Tibial nerve (tissue), 4 donors: ENCODE measurements at regions not wholly inside any gene's neighbourhood (a gene's known extent, or its start where the extent isn't known, plus 50 kb on each side); places are given as distances from the start of the nearest gene placed in this dataset.

ENCODE experiments used
- DNase-seq, 2 donors: peaks; one replicate each; pipeline ENCODE4 v3.0.0-alpha.2; 2019; ENCODE audit warnings: low spot score in 2 of 2
- H3K27ac ChIP-seq, 4 donors: fragments of 200-600 bp; sonication (generic) in 3 of 4; one replicate each; pipeline ENCODE4 v1.5.1; 2017 to 2019; ENCODE audit warnings: mild to moderate bottlenecking in 1 of 4
- H3K27me3 ChIP-seq, 2 donors: fragments of 200-600 bp; sonication (generic) in 1 of 2; one replicate each; pipeline versions ENCODE4 v1.5.1 to v1.6.0; 2017 to 2019
- H3K36me3 ChIP-seq, 3 donors: fragments of 200-600 bp; sonication (generic); one replicate each; pipeline ENCODE4 v1.5.1; 2018 to 2019
- H3K4me1 ChIP-seq, 4 donors: fragments of 200-600 bp; sonication (generic) in 3 of 4; one replicate each; pipeline ENCODE4 v1.5.1; 2017 to 2019
- H3K4me3 ChIP-seq, 4 donors: fragments of 200-600 bp; sonication (generic) in 3 of 4; one replicate each; pipeline ENCODE4 v1.5.1; 2017 to 2019; ENCODE audit warnings: mild to moderate bottlenecking in 1 of 4, moderate library complexity in 1 of 4
- H3K9me3 ChIP-seq, 4 donors: fragments of 200-600 bp; sonication (generic) in 3 of 4; one replicate each; pipeline ENCODE4 v1.5.1; 2017 to 2019
- EP300 ChIP-seq, 2 donors: sonication (generic); formaldehyde crosslinking; IDR thresholded peaks; one replicate each; pipeline ENCODE4 v1.6.1; 2017; ENCODE audit warnings: antibody characterized with exemption in 2 of 2, mild to moderate bottlenecking in 1 of 2
- POLR2A ChIP-seq, 2 donors: fragments of 450-650 bp; IDR thresholded peaks; one replicate each; pipeline ENCODE4 v1.6.1; 2017; ENCODE audit warnings: antibody characterized with exemption in 2 of 2, mild to moderate bottlenecking in 2 of 2, moderate library complexity in 2 of 2
- WGBS, 2 donors: methylation state at CpG; one replicate each; pipeline ENCODE4 v1.1.5; 2018; 5-methylcytosine and 5-hydroxymethylcytosine counted together
- TF ChIP-seq, protein P1 (sequence below), 5 experiments: fragments of 200-600 bp in 3 of 5; fragments of 450-650 bp in 2 of 5; sonication (generic) in 3 of 5; IDR thresholded peaks; one replicate each; pipeline ENCODE4 v1.5.1; 2016 to 2019; ENCODE audit warnings: antibody characterized with exemption in 5 of 5, mild to moderate bottlenecking in 3 of 5, moderate library complexity in 2 of 5

DNA sequence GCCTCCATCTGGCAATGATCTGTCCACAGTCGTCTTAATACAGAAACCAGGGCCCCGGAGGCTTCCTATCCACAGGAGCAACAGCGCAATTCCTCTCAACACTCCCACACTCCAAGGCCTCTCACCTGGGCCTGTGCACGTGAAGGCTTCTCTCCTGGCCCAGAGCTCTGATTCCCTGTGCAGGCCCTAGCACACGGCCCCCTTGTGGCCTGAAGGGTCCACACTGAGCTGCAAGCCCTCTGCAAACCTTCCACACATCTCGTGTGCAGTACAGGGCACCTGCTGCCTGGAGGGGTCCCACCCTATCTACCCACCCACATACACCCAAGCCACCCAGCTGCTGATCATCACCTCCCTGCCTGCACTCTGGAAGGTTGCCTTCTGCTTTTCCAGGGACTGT is 150.1 kb upstream of the NUDT10 start:
- H3K27ac ChIP-seq = no peak overlapping the region
- DNase-seq = no peak
- no peaks in the 10 kb centered on the region for H3K9me3 ChIP-seq
- TF ChIP-seq POLR2A (IDR thresholded peaks at IDR 0.05) (no peak), EP300 (IDR thresholded peaks at IDR 0.05) (no peak)
- TF ChIP-seq, protein P1, sequence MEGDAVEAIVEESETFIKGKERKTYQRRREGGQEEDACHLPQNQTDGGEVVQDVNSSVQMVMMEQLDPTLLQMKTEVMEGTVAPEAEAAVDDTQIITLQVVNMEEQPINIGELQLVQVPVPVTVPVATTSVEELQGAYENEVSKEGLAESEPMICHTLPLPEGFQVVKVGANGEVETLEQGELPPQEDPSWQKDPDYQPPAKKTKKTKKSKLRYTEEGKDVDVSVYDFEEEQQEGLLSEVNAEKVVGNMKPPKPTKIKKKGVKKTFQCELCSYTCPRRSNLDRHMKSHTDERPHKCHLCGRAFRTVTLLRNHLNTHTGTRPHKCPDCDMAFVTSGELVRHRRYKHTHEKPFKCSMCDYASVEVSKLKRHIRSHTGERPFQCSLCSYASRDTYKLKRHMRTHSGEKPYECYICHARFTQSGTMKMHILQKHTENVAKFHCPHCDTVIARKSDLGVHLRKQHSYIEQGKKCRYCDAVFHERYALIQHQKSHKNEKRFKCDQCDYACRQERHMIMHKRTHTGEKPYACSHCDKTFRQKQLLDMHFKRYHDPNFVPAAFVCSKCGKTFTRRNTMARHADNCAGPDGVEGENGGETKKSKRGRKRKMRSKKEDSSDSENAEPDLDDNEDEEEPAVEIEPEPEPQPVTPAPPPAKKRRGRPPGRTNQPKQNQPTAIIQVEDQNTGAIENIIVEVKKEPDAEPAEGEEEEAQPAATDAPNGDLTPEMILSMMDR (IDR thresholded peaks at IDR 0.05) = no peak
- no peaks in the 10 kb centered on the region for H3K27me3 ChIP-seq
- H3K36me3 ChIP-seq = no peaks in the 10 kb centered on the region
- H3K4me3 ChIP-seq = no peak overlapping the region
- H3K4me1 ChIP-seq = no peaks in the 10 kb centered on the region
- 33 to 43% methylated on average over 1 to 6 of the region's 6 CpGs for WGBS, 2 donors

DNA sequence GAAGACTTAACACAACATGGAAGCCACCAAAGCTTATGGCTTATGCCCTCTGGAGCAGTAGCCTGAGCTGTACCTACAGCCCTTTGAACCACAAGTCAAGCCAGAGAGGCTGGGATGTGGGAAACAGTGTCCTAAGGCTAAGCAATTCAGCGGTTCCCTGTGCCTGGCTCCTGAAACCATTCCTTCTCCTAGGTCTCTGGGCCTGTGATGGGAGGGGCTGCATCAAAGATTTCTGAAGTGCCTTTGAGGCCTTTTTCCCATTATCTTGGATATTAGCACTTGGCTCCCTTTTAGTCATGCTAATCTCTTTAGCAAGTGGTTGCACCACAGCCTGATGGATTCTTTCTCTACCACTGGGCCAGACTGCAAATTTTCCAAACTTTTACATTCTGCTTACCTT is 140.5 kb upstream of the NUDT10 start:
- no peaks in the 10 kb centered on the region for H3K36me3 ChIP-seq
- no peak overlapping the region for H3K27ac ChIP-seq
- TF ChIP-seq POLR2A (IDR thresholded peaks at IDR 0.05) (no peak), EP300 (IDR thresholded peaks at IDR 0.05) (no peak)
- TF ChIP-seq, protein P1 (IDR thresholded peaks at IDR 0.05) = no peak
- H3K4me3 ChIP-seq = no peak overlapping the region
- 86% methylated on average over 1 of the region's 1 CpG; no CpG with 5 or more reads in 1 of the 2 donors for WGBS, 2 donors
- DNase-seq = no peak
- no peaks in the 10 kb centered on the region for H3K4me1 ChIP-seq
- peaks cover 0 to 11% (median 0%) of the 10 kb centered on the region in 4 donors for H3K9me3 ChIP-seq
- no peaks in the 10 kb centered on the region for H3K27me3 ChIP-seq

DNA sequence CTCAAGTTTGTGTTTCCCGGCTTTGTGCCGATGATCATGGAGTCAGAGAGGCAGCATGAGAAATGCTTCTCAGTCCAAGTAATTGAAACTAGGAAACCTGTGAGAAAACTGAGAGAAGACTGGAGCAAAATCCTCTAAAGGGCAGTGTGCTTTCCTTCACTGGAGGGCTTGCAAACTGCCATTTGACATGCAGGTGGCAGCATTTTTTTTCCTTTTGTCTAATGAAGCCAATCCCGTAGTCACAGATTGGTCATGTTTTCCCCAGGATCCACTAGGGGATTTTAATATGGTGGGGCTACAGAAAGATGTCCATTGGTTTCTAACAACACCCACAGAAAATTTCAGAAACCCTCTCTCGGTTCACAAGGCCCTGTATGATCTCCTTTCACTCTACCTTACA is 117.4 kb upstream of the NUDT10 start:
- H3K4me1 ChIP-seq = no peaks in the 10 kb centered on the region
- H3K4me3 ChIP-seq = no peak overlapping the region
- TF ChIP-seq POLR2A (IDR thresholded peaks at IDR 0.05) (no peak), EP300 (IDR thresholded peaks at IDR 0.05) (no peak)
- TF ChIP-seq, protein P1 (IDR thresholded peaks at IDR 0.05) = no peak
- H3K36me3 ChIP-seq = no peaks in the 10 kb centered on the region
- no peak for DNase-seq
- WGBS, 2 donors = 55 to 64% methylated on average over 4 of the region's 4 CpGs
- no peaks in the 10 kb centered on the region for H3K9me3 ChIP-seq
- H3K27me3 ChIP-seq = no peaks in the 10 kb centered on the region
- H3K27ac ChIP-seq = no peak overlapping the region

DNA sequence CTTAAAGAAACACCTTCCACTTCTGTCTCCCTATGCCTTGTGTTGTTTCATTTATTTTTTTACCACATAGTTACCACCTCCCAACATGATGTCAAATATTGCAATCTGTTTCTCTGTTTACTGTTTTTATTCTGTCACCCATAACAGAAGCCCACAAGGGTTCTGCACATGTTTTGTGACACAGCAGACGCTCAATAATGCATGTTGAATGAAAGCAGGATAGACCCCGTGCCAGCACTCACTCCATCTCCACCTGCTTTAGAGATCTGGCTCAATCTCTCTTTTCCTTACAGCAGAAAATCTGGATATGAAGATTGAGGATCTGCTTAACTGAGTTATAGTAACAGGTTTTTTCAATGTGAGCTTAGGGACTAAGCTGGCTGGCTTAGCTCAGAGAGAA is 116.8 kb upstream of the NUDT10 start:
- TF ChIP-seq, protein P1 (IDR thresholded peaks at IDR 0.05) = no peak
- DNase-seq = no peak
- 77 to 86% methylated on average over 2 of the region's 2 CpGs for WGBS, 2 donors
- H3K4me3 ChIP-seq = no peak overlapping the region
- no peaks in the 10 kb centered on the region for H3K36me3 ChIP-seq
- no peaks in the 10 kb centered on the region for H3K9me3 ChIP-seq
- H3K27ac ChIP-seq = no peak overlapping the region
- no peaks in the 10 kb centered on the region for H3K27me3 ChIP-seq
- H3K4me1 ChIP-seq = no peaks in the 10 kb centered on the region

DNA sequence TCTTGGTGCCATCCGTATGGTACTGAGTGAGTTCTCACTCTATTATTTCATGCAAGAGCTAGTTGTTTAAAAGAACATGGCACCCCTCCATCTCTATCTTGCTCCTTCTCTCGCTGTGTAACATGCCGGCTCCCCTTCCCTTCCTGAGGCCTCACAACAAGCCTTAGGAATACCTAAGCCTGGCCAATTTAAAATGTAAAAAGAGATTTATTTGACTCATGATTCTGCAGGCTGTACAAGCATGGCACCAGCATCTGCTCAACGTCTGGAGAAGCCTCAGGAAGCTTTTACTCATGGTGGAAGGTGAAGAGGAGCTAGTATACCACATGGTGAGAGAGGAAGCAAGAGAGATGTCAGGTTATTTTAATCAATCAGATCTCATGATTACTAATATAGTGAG is 90.4 kb upstream of the NUDT10 start:
- Histone ChIP-seq H3K36me3 (no peaks in the 10 kb centered on the region), H3K9me3 (peaks cover 0 to 19% (median 3%) of the 10 kb centered on the region in 4 donors), H3K4me1 (no peaks in the 10 kb centered on the region), H3K27me3 (no peaks in the 10 kb centered on the region), H3K27ac (no peak overlapping the region), H3K4me3 (no peak overlapping the region)
- no peak for DNase-seq
- TF ChIP-seq POLR2A (IDR thresholded peaks at IDR 0.05) (no peak), EP300 (IDR thresholded peaks at IDR 0.05) (no peak)
- TF ChIP-seq, protein P1 (IDR thresholded peaks at IDR 0.05) = no peak
- 65 to 71% methylated on average over 4 of the region's 4 CpGs for WGBS, 2 donors
